Gastroesophageal sphincter (tissue), 4 donors: ENCODE measurements at regions not wholly inside any gene's neighbourhood (a gene's known extent, or its start where the extent isn't known, plus 50 kb on each side); places are given as distances from the start of the nearest gene placed in this dataset.

ENCODE experiments used
- ATAC-seq: fragments of 150-250 bp; one replicate; pipeline ENCODE4 v1.9.1; 2016; ENCODE audit warnings: mild to moderate bottlenecking, moderate library complexity
- H3K27ac ChIP-seq, 4 donors: fragments of 200-600 bp; sonication (generic) in 3 of 4; 1 replicate in 3 of 4; 2 replicates in 1 of 4; pipeline ENCODE4 v1.5.1; 2016 to 2019
- H3K27me3 ChIP-seq: fragments of 200-600 bp; sonication (generic); one replicate; pipeline ENCODE4 v1.5.1; 2019
- H3K36me3 ChIP-seq, 2 donors: fragments of 200-600 bp; sonication (generic); one replicate each; pipeline ENCODE4 v1.5.1; 2019; ENCODE audit warnings: control low read depth in 1 of 2
- H3K4me1 ChIP-seq, 3 donors: fragments of 200-600 bp; sonication (generic); 1 replicate in 2 of 3; 2 replicates in 1 of 3; pipeline ENCODE4 v1.5.1; 2016 to 2019; ENCODE audit warnings: control low read depth in 2 of 3
- H3K4me3 ChIP-seq, 2 donors: fragments of 200-600 bp; sonication (generic); one replicate each; pipeline ENCODE4 v1.5.1; 2019; ENCODE audit warnings: mild to moderate bottlenecking in 1 of 2, moderate library complexity in 1 of 2
- H3K9me3 ChIP-seq, 3 donors: fragments of 200-600 bp; sonication (generic); one replicate each; pipeline ENCODE4 v1.5.1; 2017 to 2019; ENCODE audit warnings: control low read depth in 2 of 3
- EP300 ChIP-seq: sonication (generic); formaldehyde crosslinking; IDR thresholded peaks from one replicate; pipeline ENCODE4 v1.6.1; 2017; ENCODE audit warnings: antibody characterized with exemption, mild to moderate bottlenecking
- POLR2A ChIP-seq, 2 donors: fragments of 450-650 bp; IDR thresholded peaks; one replicate each; pipeline ENCODE4 v1.6.1; 2017; ENCODE audit warnings: antibody characterized with exemption in 2 of 2, mild to moderate bottlenecking in 2 of 2, moderate library complexity in 1 of 2
- POLR2AphosphoS5 ChIP-seq: sonication (generic); formaldehyde crosslinking; IDR thresholded peaks from one replicate; pipeline ENCODE4 v1.6.1; 2017; ENCODE audit warnings: antibody characterized with exemption
- WGBS, 2 donors: methylation state at CpG; one replicate each; pipeline ENCODE4 v1.1.5; 2018; ENCODE audit warnings: low coverage in 1 of 2; 5-methylcytosine and 5-hydroxymethylcytosine counted together
- TF ChIP-seq, protein P1 (sequence below), 4 experiments: fragments of 200-600 bp in 2 of 4; fragments of 450-650 bp in 2 of 4; sonication (generic) in 1 of 4; IDR thresholded peaks; one replicate each; pipeline ENCODE4 v1.5.1; 2017 to 2019; ENCODE audit warnings: antibody characterized with exemption in 4 of 4, mild to moderate bottlenecking in 2 of 4, moderate library complexity in 2 of 4

DNA sequence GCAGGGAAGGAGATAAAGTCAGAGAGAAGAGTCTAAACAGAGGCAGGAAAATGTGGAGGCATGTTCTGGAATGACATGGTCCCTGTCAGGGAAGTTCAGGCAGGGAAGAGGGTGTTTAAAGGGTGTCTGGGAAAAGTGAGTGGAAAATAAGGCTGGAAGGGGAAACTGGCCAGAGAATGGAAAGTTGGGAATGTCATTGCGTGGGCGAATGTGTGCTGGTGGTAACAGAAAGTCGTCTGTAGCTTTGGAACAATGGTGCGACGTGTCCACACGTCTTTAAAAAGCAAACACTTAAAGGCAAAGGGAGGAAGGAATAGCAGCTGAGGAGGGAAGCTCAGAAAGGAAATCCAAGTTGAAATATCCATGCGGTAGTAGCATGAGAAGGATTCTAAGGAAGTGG is 469.5 kb upstream of the SALL3 start:
- H3K9me3 ChIP-seq, result no peaks in the 10 kb centered on the region
- H3K4me1 ChIP-seq, result no peaks in the 10 kb centered on the region
- no peak overlapping the region for H3K4me3 ChIP-seq
- no peak for ATAC-seq
- no peaks in the 10 kb centered on the region for H3K36me3 ChIP-seq
- TF ChIP-seq POLR2AphosphoS5, result no peak
- 25 to 28% methylated on average over 7 of the region's 7 CpGs for WGBS, 2 donors
- no peak overlapping the region for H3K27ac ChIP-seq
- peaks cover 19% of the 10 kb centered on the region for H3K27me3 ChIP-seq

DNA sequence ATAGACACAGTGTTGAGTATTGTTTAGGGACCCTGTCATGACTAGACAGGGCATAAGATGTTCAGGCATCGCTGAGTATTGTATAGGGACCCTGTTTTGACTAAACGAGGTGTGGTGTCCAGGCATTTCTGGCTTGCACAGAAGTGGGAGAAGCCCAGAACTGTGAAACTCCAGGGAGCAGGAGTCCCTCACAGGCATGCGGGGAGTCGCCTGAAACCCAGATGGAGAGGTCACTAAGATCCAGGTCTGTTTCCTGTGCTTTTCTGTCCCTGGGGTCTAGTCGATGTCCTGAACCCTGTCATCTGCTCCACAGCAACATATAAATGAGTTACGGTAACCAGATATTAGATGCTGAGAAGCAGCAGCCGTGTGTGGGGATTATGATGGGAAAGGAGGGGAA is 469.0 kb upstream of the SALL3 start:
- Histone ChIP-seq H3K27me3 (peaks cover 14% of the 10 kb centered on the region), H3K27ac (no peak overlapping the region), H3K9me3 (no peaks in the 10 kb centered on the region), H3K36me3 (no peaks in the 10 kb centered on the region), H3K4me3 (no peak overlapping the region), H3K4me1 (no peaks in the 10 kb centered on the region)
- no peak for ATAC-seq
- no peak for TF ChIP-seq EP300
- TF ChIP-seq POLR2AphosphoS5, result no peak
- TF ChIP-seq, protein P1, sequence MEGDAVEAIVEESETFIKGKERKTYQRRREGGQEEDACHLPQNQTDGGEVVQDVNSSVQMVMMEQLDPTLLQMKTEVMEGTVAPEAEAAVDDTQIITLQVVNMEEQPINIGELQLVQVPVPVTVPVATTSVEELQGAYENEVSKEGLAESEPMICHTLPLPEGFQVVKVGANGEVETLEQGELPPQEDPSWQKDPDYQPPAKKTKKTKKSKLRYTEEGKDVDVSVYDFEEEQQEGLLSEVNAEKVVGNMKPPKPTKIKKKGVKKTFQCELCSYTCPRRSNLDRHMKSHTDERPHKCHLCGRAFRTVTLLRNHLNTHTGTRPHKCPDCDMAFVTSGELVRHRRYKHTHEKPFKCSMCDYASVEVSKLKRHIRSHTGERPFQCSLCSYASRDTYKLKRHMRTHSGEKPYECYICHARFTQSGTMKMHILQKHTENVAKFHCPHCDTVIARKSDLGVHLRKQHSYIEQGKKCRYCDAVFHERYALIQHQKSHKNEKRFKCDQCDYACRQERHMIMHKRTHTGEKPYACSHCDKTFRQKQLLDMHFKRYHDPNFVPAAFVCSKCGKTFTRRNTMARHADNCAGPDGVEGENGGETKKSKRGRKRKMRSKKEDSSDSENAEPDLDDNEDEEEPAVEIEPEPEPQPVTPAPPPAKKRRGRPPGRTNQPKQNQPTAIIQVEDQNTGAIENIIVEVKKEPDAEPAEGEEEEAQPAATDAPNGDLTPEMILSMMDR (IDR thresholded peaks at IDR 0.05), result no peak
- no peak for TF ChIP-seq POLR2A (IDR thresholded peaks at IDR 0.05)
- 61 to 63% methylated on average over 3 to 7 of the region's 7 CpGs for WGBS, 2 donors

DNA sequence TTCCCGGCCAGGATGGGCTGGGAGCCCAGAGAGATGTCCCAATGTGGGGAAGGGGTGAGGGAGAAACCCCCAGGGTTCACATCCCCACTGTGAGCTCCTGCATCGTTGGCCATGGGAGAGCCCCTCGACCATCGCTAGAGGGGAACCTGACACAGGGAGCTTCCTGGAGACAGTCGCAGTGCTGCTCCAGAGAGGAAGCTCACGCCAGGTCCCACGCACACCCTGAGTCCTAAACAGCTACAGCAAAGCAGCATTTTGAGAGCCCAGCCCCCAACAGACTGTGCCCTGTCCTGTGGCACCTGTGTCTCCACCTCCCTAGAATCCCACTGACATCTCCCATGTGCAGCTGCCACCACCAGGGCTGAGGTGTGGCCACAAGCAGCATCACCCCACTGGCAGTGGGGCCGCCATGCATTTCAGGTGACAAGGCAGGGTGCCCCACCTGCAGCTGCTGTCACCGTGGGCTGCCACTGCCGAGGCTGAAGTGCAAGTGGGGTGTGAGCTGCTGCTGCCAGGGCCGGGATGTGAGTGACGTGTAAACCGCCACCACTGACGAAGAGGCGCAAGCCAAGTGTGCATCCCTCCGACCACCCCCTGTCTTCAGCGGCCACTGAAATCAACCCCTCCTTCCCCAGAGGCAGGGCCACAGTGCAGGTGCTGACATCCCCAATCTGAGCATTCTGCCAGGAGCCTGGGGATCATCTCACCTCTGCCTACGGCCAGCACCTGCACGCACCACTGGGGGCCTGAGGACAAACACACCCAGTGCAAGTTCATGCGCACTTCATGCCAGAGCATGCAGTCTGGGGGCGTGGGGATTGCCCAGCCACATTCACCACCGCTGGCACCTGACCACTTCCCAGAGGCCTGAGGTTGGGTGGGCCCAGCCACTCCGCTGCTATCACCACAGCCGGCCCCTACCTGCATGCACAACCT is 467.7 kb upstream of the SALL3 start:
- Histone ChIP-seq H3K27me3 (peaks cover 10% of the 10 kb centered on the region), H3K9me3 (no peaks in the 10 kb centered on the region), H3K27ac (no peak overlapping the region), H3K4me1 (no peaks in the 10 kb centered on the region), H3K4me3 (no peak overlapping the region), H3K36me3 (no peaks in the 10 kb centered on the region)
- ATAC-seq, result no peak
- TF ChIP-seq EP300 (no peak), POLR2AphosphoS5 (no peak), POLR2A (IDR thresholded peaks at IDR 0.05) (no peak)
- TF ChIP-seq, protein P1 (IDR thresholded peaks at IDR 0.05), result no peak
- WGBS, 2 donors, result 79 to 80% methylated on average over 4 to 15 of the region's 24 CpGs

DNA sequence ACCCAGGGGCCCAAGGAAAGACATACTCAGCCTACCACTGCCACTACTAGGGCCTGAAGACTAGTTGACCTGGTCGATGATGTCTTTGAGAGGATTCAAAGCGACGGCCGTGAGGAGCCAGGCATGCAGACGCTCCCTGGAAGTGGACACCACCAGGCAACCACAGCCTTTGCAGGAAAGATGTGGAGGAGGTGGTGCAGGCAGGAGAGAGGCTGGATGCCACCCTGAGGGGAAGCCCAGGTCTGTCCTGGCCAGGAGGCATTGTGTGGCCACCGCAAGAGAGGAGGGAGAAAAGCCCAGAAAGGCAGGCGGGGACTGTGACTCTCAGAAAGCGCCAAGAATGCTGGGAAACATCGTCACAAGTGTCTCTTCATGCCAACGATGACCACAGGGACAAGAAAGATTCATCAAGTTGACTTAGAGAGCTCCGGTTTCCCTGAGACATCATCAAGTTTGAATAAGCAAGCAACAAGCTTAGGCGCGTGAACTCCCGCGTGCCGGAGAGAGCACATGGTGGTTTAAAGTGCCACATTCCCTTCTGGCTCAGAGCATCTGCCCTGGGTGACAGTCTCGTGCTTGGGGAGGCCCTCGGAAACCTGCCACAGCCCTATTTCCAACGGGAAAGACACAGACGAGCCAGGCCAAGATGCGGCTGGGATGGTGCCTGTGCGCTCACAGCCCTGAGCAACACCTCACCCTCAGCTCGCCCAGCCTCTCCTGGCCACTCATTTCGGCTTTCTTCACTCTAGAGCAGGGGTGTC is 464.5 kb upstream of the SALL3 start:
- 79 to 100% methylated on average over 2 to 12 of the region's 24 CpGs for WGBS, 2 donors
- H3K36me3 ChIP-seq, result no peaks in the 10 kb centered on the region
- H3K27me3 ChIP-seq, result peaks cover 10% of the 10 kb centered on the region
- no peak overlapping the region for H3K27ac ChIP-seq
- H3K4me3 ChIP-seq, result no peak overlapping the region
- TF ChIP-seq POLR2AphosphoS5, result no peak
- TF ChIP-seq, protein P1 (IDR thresholded peaks at IDR 0.05), result no peak
- TF ChIP-seq POLR2A (IDR thresholded peaks at IDR 0.05), result no peak
- TF ChIP-seq EP300, result no peak
- no peaks in the 10 kb centered on the region for H3K4me1 ChIP-seq
- no peaks in the 10 kb centered on the region for H3K9me3 ChIP-seq
- no peak for ATAC-seq

DNA sequence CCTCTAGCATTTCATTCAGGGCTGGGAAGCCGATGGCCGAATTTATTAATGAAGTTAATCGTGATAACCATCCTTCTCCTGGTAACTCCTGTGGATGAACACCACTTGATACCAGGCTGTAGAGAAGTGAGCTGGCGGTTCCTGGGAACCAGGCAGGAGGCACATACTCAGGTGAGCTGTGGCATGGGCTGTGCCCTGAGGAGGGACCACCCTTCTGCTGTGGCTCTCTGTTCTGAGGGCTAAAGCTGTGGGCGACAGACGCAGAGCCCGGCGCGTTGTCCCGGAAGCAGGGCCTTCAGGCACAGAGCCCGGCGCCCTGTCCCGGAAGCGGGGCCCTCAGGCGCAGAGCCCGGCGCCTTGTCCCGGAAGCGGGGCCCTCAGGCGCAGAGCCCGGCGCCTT is 462.3 kb upstream of the SALL3 start:
- WGBS, 2 donors, result 87% methylated on average over 3 of the region's 22 CpGs; no CpG with 5 or more reads in 1 of the 2 donors
- no peak for ATAC-seq
- Histone ChIP-seq H3K4me1 (no peaks in the 10 kb centered on the region), H3K4me3 (no peak overlapping the region), H3K27me3 (peaks cover 1% of the 10 kb centered on the region), H3K36me3 (no peaks in the 10 kb centered on the region), H3K27ac (no peak overlapping the region), H3K9me3 (no peaks in the 10 kb centered on the region)
- TF ChIP-seq, protein P1 (IDR thresholded peaks at IDR 0.05), result no peak
- TF ChIP-seq POLR2AphosphoS5 (no peak), EP300 (no peak), POLR2A (IDR thresholded peaks at IDR 0.05) (no peak)
